ENCODE measurements at regions not wholly inside any gene's neighbourhood (a gene's known extent, or its start where the extent isn't known, plus 50 kb on each side); places are given as distances from the start of the nearest gene placed in this dataset.

DNA sequence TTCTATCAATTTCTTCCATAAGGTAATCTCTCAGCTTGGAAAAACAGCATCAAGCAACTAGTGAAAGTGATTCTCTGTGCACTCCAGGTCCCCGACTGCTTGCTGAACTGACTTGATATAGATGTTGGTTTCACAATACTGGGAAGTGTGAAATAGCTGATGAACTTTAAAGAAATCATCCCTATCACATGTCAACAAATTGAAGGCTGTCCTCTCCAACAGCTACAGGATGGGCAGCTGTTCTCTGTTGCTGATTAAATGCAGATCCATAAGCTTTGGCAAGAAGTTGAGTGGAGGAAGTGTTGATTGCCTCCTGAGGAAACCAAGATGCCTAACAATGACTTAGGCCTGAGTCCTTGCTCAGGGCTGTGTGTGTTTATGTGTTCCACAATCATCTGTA lies 130.4 kb upstream of the GDF10 start:
- peak; percentile 49 to 53 for DNase-seq

DNA sequence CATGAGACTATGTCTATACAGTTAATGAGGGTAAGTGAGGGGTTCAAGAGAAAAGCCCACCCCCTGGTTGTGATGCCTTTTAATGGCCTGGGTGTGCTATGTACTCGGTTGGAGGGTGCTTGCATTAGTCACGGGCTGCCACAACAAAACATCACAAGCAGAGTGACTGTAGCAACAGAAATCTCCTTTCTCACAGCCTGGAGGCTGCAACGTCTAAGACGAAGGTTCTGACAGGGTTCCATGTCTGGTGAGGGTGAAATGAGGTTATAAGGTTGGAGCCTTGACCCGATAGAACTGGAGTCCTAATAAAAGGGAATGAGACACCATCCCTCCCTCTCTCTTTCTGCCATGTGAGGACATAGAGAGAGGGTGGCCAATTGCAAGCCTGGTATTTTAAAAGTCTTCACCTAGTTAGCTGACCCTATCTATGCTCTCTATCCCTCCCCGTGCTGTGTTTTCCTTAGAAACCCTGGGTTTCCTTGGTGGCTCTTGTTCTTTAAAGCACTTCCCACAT lies 126.0 kb upstream of the GDF10 start:
- DNase-seq, result no peak

DNA sequence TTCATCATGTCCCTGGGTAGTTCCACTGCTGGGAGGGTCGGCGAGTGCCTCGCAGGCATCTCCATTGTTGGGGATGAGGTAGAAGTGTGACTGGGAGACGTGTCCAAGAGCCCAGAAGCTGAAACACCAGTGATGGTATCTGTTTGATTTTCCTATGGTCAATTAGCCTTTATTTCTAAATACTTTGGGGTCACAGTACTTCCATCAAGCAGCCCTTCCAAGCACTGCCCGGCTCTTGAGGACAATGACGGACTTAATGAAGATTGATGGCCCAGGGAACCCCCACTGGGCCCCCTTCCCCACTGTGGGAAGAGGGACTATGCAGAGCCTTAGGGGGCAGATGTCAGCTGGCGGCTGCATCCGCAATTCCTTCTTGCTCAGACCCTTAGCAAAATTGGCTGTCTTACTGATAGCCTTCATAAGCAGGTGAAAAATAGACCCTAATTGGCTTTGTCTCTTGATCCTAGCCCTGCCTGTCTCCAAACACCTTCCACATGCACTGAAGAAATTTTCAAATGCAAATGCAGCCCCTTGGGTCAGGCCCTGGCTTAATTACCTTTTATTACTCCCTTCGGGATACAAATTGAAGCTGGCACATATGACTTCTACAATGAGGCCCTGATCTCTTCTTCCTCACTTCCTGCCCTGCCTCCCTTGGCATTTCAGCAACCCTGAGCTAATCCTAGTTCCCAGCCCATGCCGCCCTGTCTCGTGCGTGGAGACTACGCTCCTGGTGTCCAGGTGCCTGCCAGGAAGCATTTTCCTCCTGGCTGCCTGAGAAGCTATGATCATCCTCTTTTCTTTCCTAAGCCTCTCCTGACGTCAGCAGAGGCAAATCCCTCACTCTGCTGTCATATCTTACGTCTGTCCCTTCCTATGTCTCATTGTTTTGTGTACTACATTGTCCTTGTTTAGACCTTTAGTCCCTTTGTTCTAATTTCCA lies 124.5 kb upstream of the GDF10 start:
- DNase-seq, result no peak

DNA sequence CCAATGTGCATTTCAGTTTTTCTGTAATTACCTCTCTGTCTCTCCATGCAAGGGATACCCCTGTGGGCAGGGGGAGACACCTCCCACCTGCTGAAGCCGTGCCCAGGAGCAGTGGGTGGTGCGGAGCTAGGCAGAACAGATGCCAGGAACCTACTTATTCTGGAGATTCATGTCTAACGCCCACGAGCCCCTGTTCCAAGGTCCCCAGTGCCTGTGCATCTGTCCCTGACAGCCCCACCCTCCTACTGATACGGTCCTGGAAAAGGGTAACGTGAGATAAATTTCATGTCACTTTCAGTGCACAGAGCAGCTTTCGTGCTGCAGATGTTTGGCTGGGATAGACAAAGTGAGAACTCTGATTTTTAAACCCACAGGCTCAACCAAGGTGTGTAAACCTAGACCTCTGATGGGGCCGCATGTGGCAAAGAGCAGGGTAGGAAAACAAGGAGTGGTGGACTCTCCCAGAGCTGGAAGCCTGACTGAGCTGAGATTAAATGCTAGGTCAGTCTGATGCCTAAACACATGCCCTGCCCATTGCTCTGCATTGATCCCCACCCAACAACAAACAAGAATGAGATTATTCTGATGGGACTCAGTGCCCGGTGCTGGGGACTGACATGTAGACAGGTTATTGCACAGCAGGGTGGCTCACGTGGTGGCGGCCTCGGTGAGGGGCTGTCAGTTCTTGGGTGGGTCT lies 123.6 kb upstream of the GDF10 start:
- DNase-seq, result no peak

DNA sequence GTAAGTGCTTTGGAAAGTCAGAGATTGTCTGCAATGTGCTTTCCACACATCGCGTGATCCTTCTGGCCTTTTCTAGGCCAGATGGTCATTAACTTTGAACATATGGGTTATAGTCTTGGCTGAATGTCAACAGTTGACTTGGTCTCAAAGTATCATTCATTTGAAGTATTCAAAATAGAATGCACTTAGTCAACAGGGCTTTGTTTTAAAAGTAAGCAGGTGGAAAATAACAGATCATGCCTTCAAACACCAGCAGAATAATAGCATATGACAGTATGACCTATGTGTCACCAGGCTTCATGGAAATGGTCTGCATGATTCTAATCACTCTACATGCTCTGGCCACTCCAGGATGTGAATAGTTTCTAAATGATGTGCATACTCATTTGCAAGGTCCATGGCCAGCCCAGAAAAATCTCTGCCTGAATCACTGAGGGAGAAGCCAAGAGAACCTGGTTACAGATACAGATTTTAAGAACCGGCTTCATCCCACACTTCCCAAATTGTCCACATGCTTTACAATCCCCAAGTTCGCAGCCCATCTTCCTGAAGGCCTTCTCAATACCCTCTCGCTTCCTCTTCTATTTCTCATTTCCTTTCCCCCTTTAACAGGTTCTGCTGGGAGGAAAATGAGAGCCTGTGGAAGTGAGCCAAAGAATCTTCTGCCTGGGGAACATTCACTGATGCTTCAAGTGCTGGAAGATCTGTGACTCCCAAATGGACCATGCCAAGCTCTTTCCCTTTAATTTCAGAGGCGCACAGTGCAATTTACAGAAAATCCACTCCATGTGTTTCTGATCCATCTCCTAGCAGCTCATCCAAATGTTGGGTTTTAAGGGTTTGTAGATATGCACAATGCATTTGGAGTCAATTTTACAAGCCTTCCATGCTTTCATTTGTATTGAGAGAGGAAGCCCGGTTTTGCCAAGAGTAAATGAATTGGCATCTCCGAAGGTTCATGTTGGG lies 122.8 kb upstream of the GDF10 start:
- no peak for DNase-seq

DNA sequence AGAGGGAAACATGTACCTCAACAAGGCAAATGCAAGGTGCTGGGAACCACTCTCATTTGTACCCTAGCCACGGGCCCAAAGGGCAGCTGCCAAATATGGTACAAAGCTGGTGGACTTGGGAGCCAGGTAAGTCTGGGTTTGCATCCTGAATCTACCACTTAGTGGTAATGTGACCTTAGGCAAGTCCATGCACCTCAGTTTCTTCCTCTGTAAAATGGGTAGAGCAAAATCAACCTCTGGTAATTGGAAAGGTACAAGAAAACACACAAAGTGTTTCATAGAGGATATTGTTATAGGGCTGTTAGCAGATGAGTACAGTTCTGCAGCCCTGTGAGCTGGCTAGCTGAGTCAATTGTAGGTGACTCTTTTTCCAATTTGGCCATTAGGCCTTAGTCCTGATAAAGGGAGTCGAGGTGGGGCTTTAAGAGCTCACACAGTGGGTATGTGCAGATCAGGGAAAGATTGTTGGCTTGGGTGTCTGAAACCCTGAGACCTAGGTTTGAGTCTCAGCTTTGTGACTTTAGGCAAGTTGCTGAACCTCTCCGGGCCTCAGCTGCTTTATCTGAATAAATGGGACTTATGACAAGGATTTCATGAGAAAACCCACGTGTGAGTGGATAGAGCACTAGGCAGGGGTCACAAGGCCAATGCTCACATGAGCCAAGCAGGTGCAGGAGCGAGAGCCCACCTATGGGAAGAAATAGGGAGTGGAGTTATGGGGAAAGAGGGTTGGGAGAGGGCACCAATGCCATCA lies 121.3 kb upstream of the GDF10 start:
- DNase-seq, result no peak

DNA sequence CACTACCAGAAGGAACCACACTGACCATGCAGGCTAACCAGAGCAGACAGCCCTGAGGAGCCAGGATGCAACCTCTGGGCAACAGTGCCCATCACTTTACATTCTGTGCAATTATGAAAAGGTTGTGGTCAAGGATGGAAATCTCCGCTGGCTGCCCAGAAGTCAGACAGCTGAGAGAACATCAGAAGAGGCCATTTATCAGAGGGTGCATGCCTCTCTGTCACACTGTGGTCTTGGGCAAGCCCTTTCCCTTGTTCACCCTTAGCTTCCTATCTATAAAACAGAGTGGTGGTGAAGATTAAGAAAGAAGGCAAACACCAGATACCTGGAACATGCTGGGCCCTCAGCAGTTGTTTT lies 120.7 kb upstream of the GDF10 start:
- no peak for DNase-seq

DNA sequence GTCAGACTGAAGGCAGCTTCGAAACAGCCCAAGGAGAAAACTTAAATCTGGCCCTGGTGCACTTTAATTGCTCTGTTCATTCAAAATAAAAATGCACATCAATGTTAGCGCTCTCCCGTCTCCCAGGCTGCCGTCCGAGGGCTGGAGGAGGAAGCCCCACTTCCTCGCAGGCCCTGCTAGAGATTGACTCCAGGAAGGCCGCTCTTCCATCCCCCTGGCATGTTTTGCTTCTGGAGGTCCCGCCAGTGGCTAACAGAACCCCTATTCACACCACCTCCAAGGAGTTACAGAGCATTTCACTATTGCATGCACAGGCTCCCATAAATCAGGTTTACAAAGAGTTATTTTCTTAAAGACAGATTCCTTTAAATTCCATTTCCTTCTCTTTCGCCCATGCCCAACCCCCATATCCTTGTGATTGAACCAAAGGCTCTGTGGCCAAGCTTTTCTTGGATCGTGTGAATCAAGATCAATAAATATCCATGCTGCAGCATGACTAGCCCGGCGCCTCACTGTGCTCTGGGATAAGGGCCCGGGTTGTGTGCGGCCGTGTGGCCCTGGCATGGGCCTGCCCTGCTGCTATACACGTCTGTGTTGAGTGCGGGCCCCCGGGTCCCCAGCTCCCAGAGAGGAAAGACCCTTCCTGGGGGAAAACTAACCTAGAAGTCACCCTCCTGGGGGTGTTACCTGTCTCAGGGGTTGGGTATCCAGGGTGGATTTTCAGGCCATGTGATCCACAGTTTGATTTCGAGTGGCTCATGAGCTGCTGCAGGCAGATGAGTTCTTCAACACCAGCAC lies 118.7 kb upstream of the GDF10 start:
- DNase-seq, result no peak

DNA sequence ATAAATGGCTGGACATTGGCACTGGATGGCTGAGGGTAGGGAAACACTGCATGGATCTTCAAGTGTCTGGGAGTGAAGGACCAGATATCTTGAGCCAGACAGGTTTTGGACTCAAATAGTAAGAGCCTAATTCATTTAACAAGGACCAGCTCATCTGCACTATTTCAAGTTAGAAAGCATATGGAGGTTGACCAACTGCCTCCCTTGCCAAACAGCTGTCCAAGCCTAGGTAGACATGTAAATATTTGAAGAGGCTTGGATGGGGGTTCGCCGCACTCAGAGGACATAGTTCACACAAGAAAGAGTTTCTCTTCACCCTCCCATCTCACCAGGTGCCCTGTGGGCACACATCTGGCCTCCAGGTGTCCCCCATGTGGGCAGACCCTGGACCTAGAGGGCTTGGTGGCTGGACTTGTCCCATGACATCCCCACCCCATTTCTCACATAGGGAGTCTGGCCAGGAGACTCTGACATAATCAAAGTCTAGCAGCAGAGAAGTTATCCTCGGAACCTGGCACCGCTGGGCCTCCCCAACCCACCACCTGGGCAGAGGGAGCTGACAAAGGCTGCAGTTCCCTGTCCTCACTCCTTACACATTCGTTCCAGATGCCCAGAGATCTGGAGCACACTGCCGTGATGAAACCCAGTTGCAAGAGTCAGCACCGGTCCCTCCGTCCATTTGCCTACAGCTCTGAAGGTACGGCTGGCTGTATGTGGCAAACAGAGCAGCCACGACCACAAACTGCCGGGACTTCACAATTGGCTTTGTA lies 116.9 kb upstream of the GDF10 start:
- DNase-seq, result no peak

DNA sequence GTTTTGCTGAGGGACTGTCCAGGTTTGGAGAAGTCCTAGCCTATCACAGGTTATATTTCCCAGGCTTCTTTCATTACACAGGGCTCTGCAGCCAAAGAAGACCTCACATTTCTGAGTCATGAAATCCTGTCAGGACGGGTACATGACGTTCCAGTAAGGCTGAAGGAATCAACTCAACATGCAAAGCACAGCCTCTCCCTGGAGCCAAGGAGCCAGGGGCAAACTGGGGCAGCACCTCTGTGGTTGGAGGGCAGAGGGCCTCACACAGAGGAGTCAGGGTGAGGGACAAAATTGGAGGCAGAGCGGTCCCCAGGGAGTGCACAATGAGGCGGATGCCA lies 116.3 kb upstream of the GDF10 start:
- no peak for DNase-seq

DNA sequence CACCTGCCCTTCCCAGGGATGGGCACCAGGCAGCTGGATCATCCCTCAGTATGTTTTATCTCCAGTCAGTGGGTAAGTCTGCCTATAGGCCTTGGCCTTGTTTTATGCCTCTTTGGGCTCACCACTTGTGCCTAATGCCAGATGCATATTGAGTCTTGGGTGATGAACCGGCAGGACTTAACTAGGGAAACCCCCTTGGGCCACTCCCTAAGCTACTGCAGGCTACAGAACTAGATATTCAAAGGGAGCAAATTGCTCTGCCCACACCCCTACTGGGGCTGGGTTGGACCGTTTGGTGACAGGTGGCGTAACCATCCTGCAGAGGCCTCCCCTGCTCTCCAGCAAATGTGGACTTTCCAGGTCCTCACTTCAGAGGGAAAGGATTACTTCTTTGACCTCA lies 115.7 kb upstream of the GDF10 start:
- DNase-seq, result no peak

DNA sequence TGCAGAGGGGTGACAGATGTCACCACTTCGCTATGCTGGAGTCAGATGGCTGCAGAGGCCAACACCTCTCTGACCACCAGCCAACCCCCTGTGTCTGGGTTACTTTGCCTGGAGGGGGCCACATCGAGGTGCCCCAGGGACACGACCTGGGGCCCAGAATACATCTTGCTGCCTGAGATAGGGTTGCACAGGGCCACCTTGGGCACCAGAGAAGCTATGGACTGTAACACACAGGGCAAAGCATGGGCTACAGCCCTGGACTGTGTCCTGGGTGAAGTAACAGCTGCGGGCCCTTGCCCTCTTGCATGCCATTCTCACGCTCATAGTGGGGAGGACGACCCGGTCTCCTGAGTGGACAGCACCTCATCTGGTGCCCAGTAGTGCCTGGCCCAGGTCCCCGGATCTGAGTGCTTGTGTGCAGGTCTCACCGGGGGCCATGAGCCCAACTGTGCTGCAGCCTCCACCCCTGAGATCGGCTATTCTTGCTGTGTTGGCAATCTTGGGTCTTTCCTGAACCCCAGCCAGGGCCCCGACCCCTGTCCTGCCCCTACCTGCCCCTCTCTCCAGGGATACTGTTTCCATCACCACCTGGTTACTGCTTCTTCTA lies 115.2 kb upstream of the GDF10 start:
- DNase-seq, result no peak

DNA sequence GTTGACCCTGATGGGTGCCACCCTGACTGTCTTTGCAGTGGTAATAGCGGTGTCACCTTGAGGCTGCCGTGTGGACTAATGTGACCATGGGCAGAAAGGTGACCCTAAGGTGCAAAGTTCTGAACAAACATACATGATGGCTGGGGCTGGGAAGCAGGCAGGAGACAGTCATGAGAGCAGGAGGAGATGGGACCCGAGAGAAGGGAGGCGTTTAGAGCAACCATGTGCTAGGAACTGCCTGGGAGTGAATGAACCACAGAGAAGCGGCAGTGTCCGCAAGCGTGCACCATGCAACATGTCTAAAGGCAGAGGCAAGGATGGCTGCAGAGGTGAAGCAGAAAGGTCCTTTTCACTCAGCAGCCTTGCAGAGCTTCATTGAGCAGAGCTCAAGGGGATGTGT lies 113.1 kb upstream of the GDF10 start:
- no peak for DNase-seq

DNA sequence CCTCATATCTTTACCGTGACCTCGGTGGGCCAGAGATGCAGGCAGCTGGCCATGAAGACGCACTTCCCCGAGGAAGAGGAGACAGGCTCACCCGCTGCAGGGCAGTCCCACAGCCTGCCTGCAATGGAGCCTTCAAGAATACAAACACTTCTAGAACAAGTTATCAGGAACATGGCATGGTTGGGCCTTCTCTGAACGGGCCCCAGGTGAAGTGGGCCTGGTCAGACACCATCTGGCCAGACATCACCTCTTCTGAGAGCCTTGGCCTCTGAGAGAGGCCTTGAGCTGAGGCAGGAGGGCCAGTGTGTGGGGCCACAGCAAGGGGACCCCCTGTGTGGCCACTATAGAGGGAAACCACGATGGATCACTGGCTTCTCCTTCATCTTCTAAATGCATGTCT lies 112.4 kb upstream of the GDF10 start:
- DNase-seq, result no peak

DNA sequence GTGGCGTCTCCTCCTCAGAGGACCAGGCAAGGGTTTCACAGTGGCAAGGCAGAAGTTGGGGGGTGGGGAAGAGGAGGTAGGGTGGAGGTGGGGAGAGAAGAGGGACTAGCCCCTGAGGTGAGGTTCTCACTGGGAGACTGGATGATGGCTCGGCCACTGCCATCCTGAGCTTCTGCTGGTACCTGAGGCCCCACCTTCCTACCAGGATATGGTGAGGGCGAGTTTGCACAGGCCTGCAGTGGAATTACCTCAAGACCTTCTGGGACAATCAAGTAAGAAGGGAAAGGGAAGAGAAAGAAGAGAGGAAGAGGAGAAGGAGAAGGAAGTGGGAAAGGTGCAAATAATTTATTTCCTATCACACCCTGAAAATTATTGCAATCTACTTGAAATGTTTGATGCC lies 111.8 kb upstream of the GDF10 start:
- no peak for DNase-seq

DNA sequence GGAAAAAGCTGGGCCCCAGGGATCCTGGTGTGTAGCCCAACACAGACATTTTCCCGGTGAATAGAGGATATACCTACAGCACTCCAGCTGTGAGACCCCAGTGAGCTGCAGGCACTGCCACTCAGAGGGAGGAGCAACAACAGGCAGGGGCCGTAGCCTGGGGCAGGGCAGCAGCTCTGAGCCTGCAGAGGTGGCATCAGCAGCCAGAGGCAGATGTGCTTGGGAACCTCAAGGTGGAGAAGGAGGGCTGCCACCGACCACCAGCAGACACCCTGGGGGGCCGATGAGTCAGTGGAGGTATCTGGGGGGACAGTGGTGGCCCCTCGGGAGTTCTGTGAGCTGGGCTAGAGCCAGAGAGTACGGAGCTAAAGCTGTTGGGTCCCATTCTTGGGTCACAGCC lies 110.2 kb upstream of the GDF10 start:
- DNase-seq, result no peak

DNA sequence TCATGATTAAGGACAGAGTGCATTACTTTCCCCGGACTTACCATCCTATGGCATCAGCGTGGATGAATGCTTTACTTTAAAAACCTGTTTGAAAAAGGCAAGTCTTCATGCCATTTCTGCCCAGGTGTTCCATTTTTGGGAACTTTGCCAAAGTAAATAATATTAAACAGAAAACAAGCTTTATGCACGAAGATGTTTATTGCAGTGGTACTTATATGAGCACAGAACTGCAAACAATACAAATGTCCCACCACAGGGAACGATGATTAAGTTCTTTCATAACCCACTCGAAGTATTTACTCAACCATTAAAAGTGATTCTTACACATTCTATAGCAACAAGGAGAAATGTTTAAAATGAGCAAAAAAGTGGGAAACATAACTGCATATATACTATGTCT lies 109.7 kb upstream of the GDF10 start:
- DNase-seq, result no peak

DNA sequence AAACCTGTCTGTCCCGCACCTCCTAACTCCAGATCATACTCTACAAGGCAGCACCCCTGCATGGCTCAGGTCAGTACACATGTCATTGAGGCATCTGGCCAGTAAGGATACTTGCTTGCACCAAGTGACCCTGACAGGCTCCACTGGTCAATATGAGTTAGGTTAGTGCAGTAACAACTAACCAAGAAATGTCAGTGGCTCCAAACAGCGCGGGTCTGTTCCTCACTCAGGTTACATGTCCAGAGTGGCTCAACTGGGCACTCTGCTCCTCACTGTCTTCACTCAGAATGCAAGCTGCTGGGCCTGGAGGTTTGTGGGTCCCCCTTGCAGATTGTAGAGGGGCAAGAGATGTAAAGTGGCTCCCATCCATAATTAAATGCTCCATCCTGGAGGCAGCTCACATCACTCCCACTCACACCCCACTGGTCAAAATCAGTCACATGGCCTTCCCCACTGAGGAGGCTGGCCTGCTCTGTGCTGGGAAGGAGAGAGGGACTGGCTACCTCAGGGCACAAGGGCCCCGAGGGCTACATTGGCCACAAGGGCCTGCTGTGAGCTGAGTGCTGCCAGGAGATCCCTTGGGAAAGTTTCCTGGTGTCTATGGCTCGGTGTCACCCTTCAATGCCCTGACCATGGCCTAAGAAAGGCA lies 109.1 kb upstream of the GDF10 start:
- DNase-seq, result no peak

DNA sequence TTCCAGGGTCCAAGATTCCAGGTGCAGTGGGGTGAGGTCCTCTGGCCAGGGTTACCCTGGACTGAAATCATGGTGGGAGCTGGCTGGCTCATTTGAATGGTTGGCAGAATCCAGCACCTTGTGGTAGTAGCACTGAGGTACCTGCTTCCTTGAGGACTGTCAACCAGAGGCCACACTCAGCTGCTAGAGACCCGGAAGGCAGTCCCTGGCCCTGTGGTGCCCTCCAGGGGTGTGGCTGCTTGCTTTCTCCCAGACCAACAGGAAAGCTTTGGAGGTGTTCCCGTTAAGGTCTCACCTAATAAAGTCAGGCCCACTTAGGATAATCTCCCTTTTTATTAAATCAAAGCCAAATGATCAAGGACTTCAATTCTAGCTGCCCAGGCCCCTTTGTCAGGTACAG lies 107.7 kb upstream of the GDF10 start:
- DNase-seq, result no peak

DNA sequence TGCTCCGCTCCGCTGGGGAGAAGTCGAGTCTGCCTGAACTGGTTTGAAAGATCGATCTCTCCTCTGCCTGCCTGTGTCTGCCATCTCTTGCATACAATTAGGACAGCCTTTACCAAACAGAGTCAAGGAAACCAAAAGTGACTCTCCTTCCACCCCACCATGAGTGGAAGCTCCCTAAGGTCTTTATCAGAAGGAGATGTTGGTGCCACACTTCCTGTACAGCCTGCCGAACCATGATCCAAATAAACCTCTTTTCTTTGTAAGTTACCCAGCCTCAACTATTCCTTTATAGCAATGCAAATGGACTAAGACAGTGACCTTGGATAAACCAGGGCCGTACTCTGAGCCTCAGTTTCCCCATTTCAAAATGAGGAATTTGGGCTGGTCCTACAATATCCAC lies 106.3 kb upstream of the GDF10 start:
- no peak for DNase-seq
